Mammary epithelial cell (primary cell): ENCODE measurements at regions not wholly inside any gene's neighbourhood (a gene's known extent, or its start where the extent isn't known, plus 50 kb on each side); places are given as distances from the start of the nearest gene placed in this dataset.

Experiments
- EZH2 ChIP-seq: IDR thresholded peaks from 2 replicates; pipeline ENCODE4 v1.6.1; 2012; ENCODE audit warnings: low read length, inconsistent platforms, borderline replicate concordance
- TF ChIP-seq, protein P1 (sequence below), 2 donors: IDR thresholded peaks in 1 of 2; conservative IDR thresholded peaks in 1 of 2; 2 replicates each; pipeline ENCODE4 v1.5.1; 2011 to 2012; ENCODE audit warnings: inconsistent platforms in 2 of 2, low read length in 2 of 2, mild to moderate bottlenecking in 2 of 2, control low read depth in 1 of 2, low read depth in 1 of 2; ENCODE audit not compliant: insufficient read depth in 1 of 2; ENCODE audit errors: extremely low read depth in 1 of 2

DNA sequence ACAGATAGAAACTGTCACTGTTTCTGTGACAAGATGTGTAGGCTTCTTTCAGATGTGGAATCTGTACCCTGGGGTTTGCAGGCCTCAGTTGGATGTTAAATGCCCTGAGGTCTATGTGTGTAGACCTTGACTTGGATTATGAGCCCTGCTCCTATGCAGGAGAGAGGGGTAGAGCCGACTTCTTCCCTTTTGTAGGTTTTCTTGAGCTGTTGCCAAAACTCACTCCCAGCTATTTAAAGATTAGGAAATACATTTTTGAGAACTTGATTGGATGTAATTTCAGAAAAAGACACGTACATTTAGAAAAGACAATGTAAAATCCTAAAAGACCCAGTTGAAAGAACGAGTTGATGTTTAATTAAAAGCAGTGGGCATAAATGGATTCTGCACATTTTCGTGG, 374.8 kb downstream of the SLC4A3 start:
- TF ChIP-seq, protein P1, sequence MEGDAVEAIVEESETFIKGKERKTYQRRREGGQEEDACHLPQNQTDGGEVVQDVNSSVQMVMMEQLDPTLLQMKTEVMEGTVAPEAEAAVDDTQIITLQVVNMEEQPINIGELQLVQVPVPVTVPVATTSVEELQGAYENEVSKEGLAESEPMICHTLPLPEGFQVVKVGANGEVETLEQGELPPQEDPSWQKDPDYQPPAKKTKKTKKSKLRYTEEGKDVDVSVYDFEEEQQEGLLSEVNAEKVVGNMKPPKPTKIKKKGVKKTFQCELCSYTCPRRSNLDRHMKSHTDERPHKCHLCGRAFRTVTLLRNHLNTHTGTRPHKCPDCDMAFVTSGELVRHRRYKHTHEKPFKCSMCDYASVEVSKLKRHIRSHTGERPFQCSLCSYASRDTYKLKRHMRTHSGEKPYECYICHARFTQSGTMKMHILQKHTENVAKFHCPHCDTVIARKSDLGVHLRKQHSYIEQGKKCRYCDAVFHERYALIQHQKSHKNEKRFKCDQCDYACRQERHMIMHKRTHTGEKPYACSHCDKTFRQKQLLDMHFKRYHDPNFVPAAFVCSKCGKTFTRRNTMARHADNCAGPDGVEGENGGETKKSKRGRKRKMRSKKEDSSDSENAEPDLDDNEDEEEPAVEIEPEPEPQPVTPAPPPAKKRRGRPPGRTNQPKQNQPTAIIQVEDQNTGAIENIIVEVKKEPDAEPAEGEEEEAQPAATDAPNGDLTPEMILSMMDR (conservative IDR thresholded peaks at IDR 0.05 in 1 of 2, IDR thresholded peaks at IDR 0.05 in 1 of 2; ENCODE audit: extremely low read depth in 1 of 2, insufficient read depth in 1 of 2, low read depth in 1 of 2, low read length in 2 of 2), result no peak
- no peak for TF ChIP-seq EZH2
